HEK293 (cell line): ENCODE measurements at regions not wholly inside any gene's neighbourhood (a gene's known extent, or its start where the extent isn't known, plus 50 kb on each side); places are given as distances from the start of the nearest gene placed in this dataset.

Experiments used
- CTCF ChIA-PET: fragments of 350-600 bp; formaldehyde crosslinking; extraction: SDS; loops from one replicate; lab custom pipeline; 2021; ENCODE audit warnings: antibody characterized with exemption; lab: Yijun Ruan, JAX
- POLR2A ChIA-PET: fragments of 300-600 bp; formaldehyde crosslinking; extraction: SDS; loops from one replicate; lab custom pipeline; 2020; ENCODE audit warnings: antibody characterized with exemption, inconsistent platforms; lab: Yijun Ruan, JAX
- H3K27ac ChIP-seq: fragments of 200-500 bp; sonication (Bioruptor generic); 2 replicates; pipeline ENCODE4 v1.5.1; 2014; ENCODE audit warnings: low read depth, low read length, control low read depth, inconsistent platforms; ENCODE audit errors: extremely low read depth
- H3K36me3 ChIP-seq, 2 experiments: fragments of 200-500 bp in 1 of 2; sonication (Bioruptor generic) in 1 of 2; 1 replicate in 1 of 2; 2 replicates in 1 of 2; pipeline ENCODE4 v1.5.1; 2014 to 2017; ENCODE audit warnings: inconsistent platforms in 2 of 2, low read length in 2 of 2; ENCODE audit not compliant: control insufficient read depth in 2 of 2, insufficient read depth in 1 of 2
- H3K4me1 ChIP-seq: fragments of 200-500 bp; sonication (Bioruptor generic); 2 replicates; pipeline ENCODE4 v1.5.1; 2014; ENCODE audit warnings: mild to moderate bottlenecking, low read length, inconsistent platforms; ENCODE audit not compliant: control insufficient read depth, insufficient read depth
- H3K4me3 ChIP-seq: 2 replicates; pipeline ENCODE4 v1.5.1; 2011; ENCODE audit warnings: low read depth, mild to moderate bottlenecking, control low read depth, low read length, moderate library complexity
- H3K9me3 ChIP-seq: fragments of 200-500 bp; sonication (Bioruptor generic); 2 replicates; pipeline ENCODE4 v1.5.1; 2014; ENCODE audit warnings: low read depth, low read length, inconsistent platforms; ENCODE audit not compliant: control insufficient read depth, insufficient read depth
- BCL6B ChIP-seq: fragments of 450-650 bp; formaldehyde crosslinking; IDR thresholded peaks from 2 replicates; pipeline ENCODE4 v1.5.1; 2017; ENCODE audit warnings: missing biosample characterization, missing genetic modification characterization
- FEZF1 ChIP-seq: fragments of 450-650 bp; formaldehyde crosslinking; IDR thresholded peaks from 2 replicates; pipeline ENCODE4 v1.5.1; 2016; ENCODE audit warnings: missing biosample characterization, missing genetic modification characterization
- PRDM6 ChIP-seq: fragments of 450-650 bp; formaldehyde crosslinking; IDR thresholded peaks from 2 replicates; pipeline ENCODE4 v1.5.1; 2017; ENCODE audit warnings: missing biosample characterization, missing genetic modification characterization
- ZBTB10 ChIP-seq: fragments of 450-650 bp; formaldehyde crosslinking; IDR thresholded peaks from 2 replicates; pipeline ENCODE4 v1.5.1; 2016; ENCODE audit warnings: missing biosample characterization, missing genetic modification characterization
- ZFHX2 ChIP-seq: fragments of 450-650 bp; formaldehyde crosslinking; conservative IDR thresholded peaks from 2 replicates; pipeline ENCODE4 v1.5.1; 2016; ENCODE audit warnings: missing biosample characterization, missing genetic modification characterization
- ZNF302 ChIP-seq: fragments of 450-650 bp; formaldehyde crosslinking; IDR thresholded peaks from 2 replicates; pipeline ENCODE4 v1.5.1; 2016; ENCODE audit warnings: missing biosample characterization, missing genetic modification characterization, low read depth
- ZNF335 ChIP-seq: fragments of 450-650 bp; formaldehyde crosslinking; conservative IDR thresholded peaks from 2 replicates; pipeline ENCODE4 v1.5.1; 2016; ENCODE audit warnings: missing biosample characterization, missing genetic modification characterization
- ZNF518A ChIP-seq: fragments of 450-650 bp; formaldehyde crosslinking; conservative IDR thresholded peaks from 2 replicates; pipeline ENCODE4 v1.5.1; 2016; ENCODE audit warnings: low read depth, missing biosample characterization, missing genetic modification characterization
- ZNF548 ChIP-seq: fragments of 450-650 bp; formaldehyde crosslinking; IDR thresholded peaks from 2 replicates; pipeline ENCODE4 v1.5.1; 2016; ENCODE audit warnings: missing biosample characterization, missing genetic modification characterization
- ZNF626 ChIP-seq: fragments of 450-650 bp; sonication (Bioruptor Pico); formaldehyde crosslinking; IDR thresholded peaks from 2 replicates; pipeline ENCODE4 v1.5.1; 2018; ENCODE audit warnings: missing biosample characterization, missing genetic modification characterization, inconsistent platforms
- ZNF660 ChIP-seq: fragments of 450-650 bp; IDR thresholded peaks from 2 replicates; pipeline ENCODE4 v1.5.1; 2018; ENCODE audit warnings: missing biosample characterization, mild to moderate bottlenecking, missing genetic modification characterization

- no peak for TF ChIP-seq ZNF548
- TF ChIP-seq ZNF660 (tag by site-specific recombination) = no peak
- no peak for TF ChIP-seq ZBTB10 (tag by site-specific recombination)
- no peak for TF ChIP-seq BCL6B (tag by site-specific recombination)
- no peak for TF ChIP-seq ZFHX2 (tag by site-specific recombination)
- TF ChIP-seq ZNF518A (tag by site-specific recombination) = no peak
- no peak for TF ChIP-seq FEZF1
- H3K4me1 ChIP-seq = no peaks in the 10 kb centered on the region
- H3K4me3 ChIP-seq = no peak overlapping the region
- H3K9me3 ChIP-seq = no peaks in the 10 kb centered on the region
- no peak overlapping the region for H3K27ac ChIP-seq
- CTCF ChIA-PET = interaction anchor here (1.4 kb wide), 1 partner anchor 9 kb away, joined by 4 read pairs; no protein-coding TSS in a partner anchor
- H3K36me3 ChIP-seq = no peaks in the 10 kb centered on the region
- POLR2A ChIA-PET = no interaction called here
Measured at GRCh38 chr10:83927166-83927565, 212.1 kb upstream of the GHITM start.

GRCh38 chr10:83929399-83929798 is 209.9 kb upstream of the GHITM start:
- Histone ChIP-seq H3K9me3 (no peaks in the 10 kb centered on the region), H3K36me3 (no peaks in the 10 kb centered on the region), H3K4me1 (no peaks in the 10 kb centered on the region), H3K27ac (no peak overlapping the region), H3K4me3 (no peak overlapping the region)
- POLR2A ChIA-PET = no interaction called here
- TF ChIP-seq PRDM6 = no peak
- no peak for TF ChIP-seq ZNF548
- TF ChIP-seq ZNF302 (tag by site-specific recombination) = no peak
- no peak for TF ChIP-seq ZNF626
- no peak for TF ChIP-seq ZNF335 (tag by site-specific recombination)
- CTCF ChIA-PET = interaction anchor here (0.7 kb wide), 1 partner anchor 418 kb away, joined by 3 read pairs; no protein-coding TSS in a partner anchor
